PC-9 (cell line): ENCODE measurements at regions not wholly inside any gene's neighbourhood (a gene's known extent, or its start where the extent isn't known, plus 50 kb on each side); places are given as distances from the start of the nearest gene placed in this dataset.

ENCODE experiments used
- CTCF ChIP-seq: fragments of 200-600 bp; sonication (generic); conservative IDR thresholded peaks from 2 replicates; pipeline ENCODE4 v1.6.1; 2017; ENCODE audit warnings: mixed run types, antibody characterized with exemption, mild to moderate bottlenecking, moderate library complexity
- EZH2 ChIP-seq: fragments of 200-600 bp; sonication (generic); IDR thresholded peaks from 2 replicates; pipeline ENCODE4 v1.8.0; 2017; ENCODE audit warnings: antibody characterized with exemption, low read depth

- no peak for TF ChIP-seq CTCF
- TF ChIP-seq EZH2 = no peak
These were observed 553.7 kb upstream of the SYT4 start for GRCh38 chr18:43830947-43831346.
